IPS DF 4.7 (cell line): ENCODE measurements at regions not wholly inside any gene's neighbourhood (a gene's known extent, or its start where the extent isn't known, plus 50 kb on each side); places are given as distances from the start of the nearest gene placed in this dataset.
"Not testable (repeated sequence)": the region's sequence is repeated elsewhere in the genome, so short reads cannot be mapped to it uniquely, and the experiment has no call there.

Experiments used
- DNase-seq: peaks from one replicate; pipeline ENCODE4 v3.0.0-alpha.2; 2013; ENCODE audit warnings: low spot score; ENCODE audit errors: extremely low read depth

GRCh38 chr4:94014484-94015136 is 186.1 kb downstream of the ATOH1 start:
- no peak for DNase-seq

GRCh38 chr4:94015956-94016355 is 187.4 kb downstream of the ATOH1 start:
- DNase-seq, result no peak

GRCh38 chr4:94032754-94033153 is 174.9 kb upstream of the SMARCAD1 start:
- no peak for DNase-seq

GRCh38 chr4:94036964-94037363 is 170.7 kb upstream of the SMARCAD1 start:
- no peak for DNase-seq

GRCh38 chr4:94038195-94038594 is 169.5 kb upstream of the SMARCAD1 start:
- DNase-seq, result no peak

GRCh38 chr4:94039226-94039625 is 168.4 kb upstream of the SMARCAD1 start:
- DNase-seq, result no peak

GRCh38 chr4:94044471-94044870 is 163.2 kb upstream of the SMARCAD1 start:
- not testable (repeated sequence) for DNase-seq

- no peak for DNase-seq
These were observed 144.6 kb upstream of the SMARCAD1 start for GRCh38 chr4:94063084-94063483.

- no peak for DNase-seq
These were observed 138.6 kb upstream of the SMARCAD1 start for GRCh38 chr4:94068753-94069719.

GRCh38 chr4:94076498-94076897 is 131.2 kb upstream of the SMARCAD1 start:
- DNase-seq, result no peak

- no peak for DNase-seq
These were observed 123.5 kb upstream of the SMARCAD1 start for GRCh38 chr4:94084155-94084554.

- DNase-seq, result not testable (repeated sequence)
These were observed 108.5 kb upstream of the SMARCAD1 start for GRCh38 chr4:94099141-94099540.

GRCh38 chr4:94112644-94113043 is 95.0 kb upstream of the SMARCAD1 start:
- DNase-seq, result no peak

- no peak for DNase-seq
These were observed 92.0 kb upstream of the SMARCAD1 start for GRCh38 chr4:94115687-94116086.

- DNase-seq, result no peak
These were observed 90.8 kb upstream of the SMARCAD1 start for GRCh38 chr4:94116842-94117241.

- DNase-seq, result no peak
These were observed 81.0 kb upstream of the SMARCAD1 start for GRCh38 chr4:94126669-94127068.

- DNase-seq, result no peak
These were observed 79.8 kb upstream of the SMARCAD1 start for GRCh38 chr4:94127707-94128328.

GRCh38 chr4:94131212-94131611 is 76.5 kb upstream of the SMARCAD1 start:
- no peak for DNase-seq

GRCh38 chr4:94135701-94136100 is 72.0 kb upstream of the SMARCAD1 start:
- DNase-seq, result no peak

- DNase-seq, result no peak
These were observed 67.6 kb upstream of the SMARCAD1 start for GRCh38 chr4:94139931-94140612.

GRCh38 chr4:94141001-94141400 is 66.7 kb upstream of the SMARCAD1 start:
- no peak for DNase-seq

- peak; percentile 69 for DNase-seq
These were observed 59.6 kb upstream of the SMARCAD1 start for GRCh38 chr4:94148052-94148451.
